Femur (tissue), 1 donor: ENCODE measurements at regions not wholly inside any gene's neighbourhood (a gene's known extent, or its start where the extent isn't known, plus 50 kb on each side); places are given as distances from the start of the nearest gene placed in this dataset.
"Not testable (repeated sequence)": the region's sequence is repeated elsewhere in the genome, so short reads cannot be mapped to it uniquely, and the experiment has no call there.

Source experiments
- DNase-seq: peaks from one replicate; pipeline ENCODE4 v3.0.0-alpha.2; 2017

DNA sequence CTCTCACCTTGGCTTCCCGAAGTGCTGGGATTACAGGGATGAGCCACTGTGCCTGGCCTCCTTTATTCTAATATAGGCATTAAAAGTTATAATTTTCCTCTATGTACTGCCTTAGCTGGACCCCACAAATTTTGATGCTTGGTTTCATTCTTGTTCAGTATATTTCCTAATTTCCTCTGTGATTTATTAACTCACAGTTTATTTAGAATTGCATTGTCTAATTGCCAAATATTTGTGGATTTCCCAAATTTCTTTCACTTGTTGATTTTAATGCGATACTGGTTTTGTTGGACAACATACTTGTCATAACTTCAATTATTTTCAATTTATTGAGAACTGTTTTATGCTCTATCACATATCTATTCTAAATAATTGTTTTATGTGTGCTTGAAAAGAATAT, 366.0 kb downstream of the OMA1 start:
- DNase-seq, result no peak

GRCh38 chr1:58169160-58169559, 377.4 kb downstream of the OMA1 start:
- not testable (repeated sequence) for DNase-seq

GRCh38 chr1:58167131-58167530, 379.4 kb downstream of the OMA1 start:
- not testable (repeated sequence) for DNase-seq

- no peak for DNase-seq
Measured at GRCh38 chr1:58166417-58166816, 380.1 kb downstream of the OMA1 start.

DNA sequence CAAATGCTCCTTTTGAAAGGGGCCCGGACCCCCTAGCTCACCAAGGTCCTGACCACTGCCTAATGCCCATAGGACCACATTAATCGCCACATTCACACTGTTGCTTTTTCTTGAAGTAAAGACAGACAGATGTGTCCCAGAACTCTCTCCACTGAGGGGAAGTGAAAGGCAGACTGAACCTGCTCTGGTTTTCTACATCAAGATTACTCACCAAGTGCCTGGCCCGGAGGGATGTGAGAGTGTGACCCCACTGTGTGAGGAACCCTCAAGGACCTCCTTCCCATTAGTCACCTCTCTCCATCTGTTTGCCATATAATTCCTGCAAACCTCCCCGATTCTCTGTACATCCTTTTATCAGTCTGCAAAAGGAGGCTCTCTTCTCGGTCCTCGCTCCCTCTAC, 381.5 kb downstream of the OMA1 start:
- no peak for DNase-seq

- DNase-seq, result peak; percentile 47
Measured at GRCh38 chr1:58162952-58163550, 383.5 kb downstream of the OMA1 start.

GRCh38 chr1:58159434-58159830, 387.1 kb downstream of the OMA1 start:
- no peak for DNase-seq

DNA sequence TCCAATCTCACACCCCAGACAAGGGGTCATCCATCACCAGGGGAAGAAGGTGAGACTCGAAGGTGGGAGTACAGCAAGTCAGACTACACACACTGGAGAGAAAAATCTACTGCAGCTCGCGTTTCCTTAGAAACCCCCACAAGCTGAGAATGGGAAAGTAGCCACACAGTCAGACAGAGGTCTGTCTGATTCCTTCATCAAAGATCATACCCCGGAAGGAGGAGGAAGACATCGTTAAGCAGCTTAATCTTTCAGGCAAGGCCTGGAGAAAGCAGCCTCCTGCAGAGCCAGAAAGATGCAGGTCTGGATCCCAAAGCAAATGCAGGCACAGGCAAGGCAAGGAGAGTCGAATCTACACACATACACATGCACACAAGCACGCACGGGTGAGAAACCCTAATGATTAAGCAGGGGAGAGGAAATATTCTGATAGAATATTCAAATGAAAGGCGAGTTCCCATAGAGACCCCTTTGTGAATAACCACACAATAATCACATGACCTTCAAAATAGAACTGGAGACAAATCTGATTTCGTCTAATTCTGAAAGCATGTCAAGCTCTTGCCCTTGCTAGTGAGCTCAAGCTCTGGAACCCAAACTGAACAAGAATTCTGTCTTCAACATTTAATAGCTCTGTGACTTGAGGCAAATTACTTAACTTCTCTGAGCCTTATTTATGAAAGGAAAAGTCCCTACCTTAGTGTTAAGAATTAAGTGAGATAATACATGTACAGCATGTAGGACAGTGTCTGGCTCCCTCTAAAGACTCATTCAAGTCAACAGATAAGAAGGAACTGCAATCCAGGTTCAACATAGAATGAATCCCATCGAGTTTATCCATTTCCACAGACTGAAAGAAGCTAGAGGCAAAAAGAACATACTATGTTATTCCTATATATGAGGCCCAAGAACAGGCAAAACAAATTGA, 387.8 kb downstream of the OMA1 start:
- DNase-seq, result no peak

GRCh38 chr1:58158016-58158415, 388.5 kb downstream of the OMA1 start:
- no peak for DNase-seq

GRCh38 chr1:58157256-58157655, 389.3 kb downstream of the OMA1 start:
- no peak for DNase-seq

GRCh38 chr1:58156831-58157230, 389.7 kb downstream of the OMA1 start:
- no peak for DNase-seq

DNA sequence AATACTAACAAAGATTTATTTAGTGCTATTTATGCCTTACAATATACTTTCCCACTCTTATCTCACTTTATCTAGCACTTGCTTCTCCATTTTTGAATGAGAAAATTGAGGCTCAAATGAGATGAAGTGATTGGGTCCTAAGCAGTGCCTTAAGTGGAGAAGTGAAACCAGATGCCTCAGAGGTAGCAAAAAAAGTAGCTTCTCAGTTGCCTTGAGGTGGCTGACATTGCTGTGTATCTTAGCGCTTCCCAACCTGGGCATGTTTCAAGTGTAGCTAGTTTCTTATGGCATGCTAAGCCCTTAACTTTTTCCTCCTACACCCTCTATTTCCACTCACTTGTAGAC, 390.4 kb downstream of the OMA1 start:
- no peak for DNase-seq

DNA sequence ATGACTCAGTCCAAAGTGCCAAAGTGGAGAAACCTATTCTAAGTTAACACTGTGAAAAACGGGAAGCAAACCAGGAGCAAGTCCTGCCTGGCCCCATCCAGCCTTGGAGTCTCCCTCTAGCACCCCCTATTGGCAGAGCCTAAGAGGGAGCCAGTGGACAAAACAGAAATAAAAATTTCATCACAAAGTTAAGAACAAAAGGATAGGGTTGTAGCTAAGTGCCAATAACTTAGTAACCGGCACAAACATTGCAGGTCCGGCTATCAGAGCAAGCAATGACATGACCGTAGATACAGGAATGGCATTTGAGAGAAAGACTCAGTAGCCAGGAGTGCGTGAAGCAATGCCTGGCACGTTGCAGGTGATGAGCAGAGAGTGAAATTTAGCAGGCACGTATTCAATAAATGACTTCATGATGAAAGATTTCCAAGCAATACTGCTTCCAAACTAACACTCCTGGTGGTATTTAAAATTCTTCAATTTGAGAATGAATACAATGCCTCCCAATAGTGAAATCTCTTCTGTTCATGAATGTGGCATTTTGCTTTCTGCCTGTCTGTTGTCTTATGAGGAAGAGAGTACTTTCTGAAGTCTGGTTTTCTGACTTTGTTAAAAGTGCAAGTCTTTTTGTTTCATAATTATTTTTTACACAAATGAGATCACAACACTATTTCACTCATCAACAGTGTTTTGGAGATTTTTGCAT, 391.0 kb downstream of the OMA1 start:
- DNase-seq, result no peak

DNA sequence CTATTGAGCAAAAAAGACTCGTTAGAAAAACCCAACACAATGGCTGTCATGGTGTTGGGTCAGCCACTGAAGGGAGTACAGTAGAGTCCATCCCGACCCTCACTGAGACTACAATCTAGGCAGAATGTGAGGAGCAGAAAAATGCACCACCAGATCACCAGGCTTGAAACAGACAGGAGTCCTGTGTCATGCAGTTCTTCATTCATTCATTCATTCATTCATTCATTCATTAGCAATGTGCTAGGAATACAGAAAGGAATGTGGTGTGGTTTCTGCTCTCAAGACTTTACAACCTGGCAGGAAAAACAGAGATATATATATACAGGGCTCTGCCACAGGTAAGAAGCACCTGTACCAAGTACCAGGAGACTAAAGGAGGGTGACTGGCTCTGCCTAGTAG, 392.3 kb downstream of the OMA1 start:
- DNase-seq, result no peak

DNA sequence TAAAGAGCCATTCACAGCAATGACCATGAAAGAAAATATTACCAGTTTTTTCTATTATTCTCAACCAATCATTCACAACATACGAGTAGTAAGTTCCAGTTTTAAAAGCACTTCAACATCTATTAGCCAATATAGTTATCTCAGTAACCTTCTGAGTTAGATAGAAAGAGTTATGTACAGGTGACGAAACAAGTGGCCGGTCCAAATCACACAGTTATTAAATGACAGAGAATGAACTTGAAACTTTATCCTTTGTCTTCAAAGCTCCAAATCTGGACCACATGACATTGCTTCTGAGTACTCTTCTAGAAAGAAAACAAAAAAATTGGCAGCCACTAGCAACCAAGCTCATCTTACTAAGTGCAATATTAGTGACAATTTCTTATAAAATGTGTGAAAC, 393.8 kb downstream of the OMA1 start:
- DNase-seq, result no peak

GRCh38 chr1:58149271-58149812, 397.2 kb downstream of the OMA1 start:
- no peak for DNase-seq

- no peak for DNase-seq
Measured at GRCh38 chr1:58144698-58145270, 401.7 kb downstream of the OMA1 start.

DNA sequence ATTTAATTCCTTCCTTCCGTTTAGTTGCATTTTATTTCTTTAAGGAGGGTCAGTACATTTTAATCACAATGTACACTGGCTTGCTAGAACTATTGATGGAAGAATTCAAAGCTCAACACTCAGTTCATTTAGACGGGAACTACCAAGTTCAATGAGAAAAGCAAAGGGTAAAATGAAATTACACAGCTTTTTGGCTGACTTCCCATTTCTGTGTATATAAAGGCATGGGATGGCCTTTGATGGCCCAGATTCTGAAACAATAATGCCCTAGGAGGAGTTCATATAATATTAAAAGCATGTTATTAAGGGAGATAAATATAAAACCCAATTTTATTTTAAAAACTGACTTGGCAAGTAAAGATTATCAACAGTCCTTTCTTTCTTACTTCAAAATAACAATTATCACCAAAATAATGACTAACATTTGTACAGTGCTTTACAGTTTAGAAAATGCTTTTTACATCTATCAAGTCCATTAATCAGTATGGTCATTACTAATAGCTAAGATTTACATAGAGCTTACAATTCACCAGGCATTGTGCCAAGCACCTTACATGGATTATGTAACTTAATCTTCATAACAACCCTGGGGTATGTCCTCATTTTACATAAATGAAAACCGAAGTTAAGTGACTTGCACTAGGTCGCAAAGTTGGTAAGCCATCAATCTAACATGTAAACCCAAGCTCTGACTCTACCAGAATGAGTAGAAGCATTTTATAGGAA, 402.4 kb downstream of the OMA1 start:
- DNase-seq, result no peak

DNA sequence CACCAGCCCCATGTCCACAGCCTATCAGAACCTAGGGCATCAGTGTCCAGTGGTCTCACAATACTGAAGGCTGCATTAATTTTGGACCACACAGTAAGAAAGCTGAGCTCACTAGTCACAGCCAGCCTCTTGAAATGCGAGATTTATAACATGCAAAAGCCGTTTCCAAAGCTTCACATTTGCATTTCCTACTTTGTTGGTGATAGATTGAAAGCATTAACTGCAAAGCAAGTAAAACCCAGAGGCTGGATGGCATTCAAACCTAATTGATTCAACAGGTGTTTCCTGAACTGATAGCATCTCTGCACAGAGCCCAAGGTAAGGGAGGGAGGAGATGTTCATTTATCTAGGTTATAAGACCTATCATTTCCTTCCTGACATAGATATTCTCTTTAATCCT, 410.1 kb downstream of the OMA1 start:
- DNase-seq, result no peak

DNA sequence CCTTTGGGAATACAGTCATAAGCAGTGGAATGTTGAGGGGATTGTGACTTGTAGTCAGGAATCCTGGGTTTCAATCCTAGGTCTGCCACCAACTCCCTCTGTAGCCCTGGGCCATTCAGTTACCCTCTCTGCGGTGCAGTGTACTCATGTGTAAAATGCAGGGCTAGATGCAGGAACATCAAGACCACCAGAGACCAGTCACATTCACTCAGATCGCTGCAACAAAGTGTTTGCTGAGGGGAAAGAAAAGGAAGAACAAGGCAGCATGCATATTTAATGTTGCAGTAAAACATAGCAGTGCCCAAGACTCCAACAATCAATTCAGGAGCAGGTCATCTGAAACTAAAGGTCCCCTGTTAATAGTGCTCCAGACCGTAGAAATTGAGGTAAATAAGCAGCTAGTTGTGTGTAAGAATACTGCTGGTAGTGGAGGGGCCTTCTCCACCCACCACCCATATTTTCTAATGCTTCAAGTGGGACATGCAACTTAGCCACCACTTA, 410.7 kb downstream of the OMA1 start:
- no peak for DNase-seq

- DNase-seq, result no peak
Measured at GRCh38 chr1:58133562-58133961, 413.0 kb downstream of the OMA1 start.

DNA sequence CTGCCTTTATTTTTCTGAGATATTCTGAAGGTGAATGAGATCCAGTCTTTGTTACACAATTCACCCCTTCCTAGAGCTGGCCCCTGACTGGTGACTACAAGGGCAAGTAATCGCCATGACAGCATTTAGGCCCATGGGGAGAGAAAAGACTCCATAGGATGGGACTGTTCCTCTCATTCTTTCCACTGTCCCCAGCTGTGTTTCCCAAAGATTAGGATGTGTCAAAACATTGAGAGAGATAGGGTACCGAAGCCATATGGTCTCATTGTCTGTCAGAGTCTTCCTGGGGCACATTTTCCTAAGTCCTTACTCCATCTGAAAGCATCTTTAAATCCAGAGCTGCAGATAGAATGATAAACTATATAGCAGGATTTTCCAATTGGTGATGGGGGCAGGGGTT, 423.5 kb downstream of the OMA1 start:
- no peak for DNase-seq
